DMS 273 (cell line): ENCODE measurements at regions not wholly inside any gene's neighbourhood (a gene's known extent, or its start where the extent isn't known, plus 50 kb on each side); places are given as distances from the start of the nearest gene placed in this dataset.

Source experiments
- DNase-seq: peaks from one replicate; lab custom pipeline; 2025; ENCODE audit not compliant: unreplicated experiment; lab: John Stamatoyannopoulos, UW

DNA sequence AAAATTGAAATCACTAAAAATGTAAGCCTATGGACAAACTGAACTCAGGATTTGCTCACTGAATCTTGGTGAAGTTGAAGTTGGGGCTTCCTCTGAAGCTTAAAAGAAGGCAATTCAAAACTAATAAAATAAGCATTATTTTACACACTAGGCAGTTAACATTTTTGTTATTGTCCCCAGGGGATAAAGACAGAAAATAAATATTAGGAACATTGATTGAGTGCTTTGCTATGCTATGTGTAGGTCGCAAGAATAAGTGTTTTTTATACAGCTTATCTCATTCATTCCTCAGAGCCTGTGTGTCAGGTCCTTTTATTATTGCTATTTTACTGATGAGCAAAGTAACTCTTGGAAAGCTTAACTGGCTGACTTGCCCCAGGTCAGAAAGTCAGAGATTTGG is 82.2 kb downstream of the ZNF608 start:
- DNase-seq: no peak

DNA sequence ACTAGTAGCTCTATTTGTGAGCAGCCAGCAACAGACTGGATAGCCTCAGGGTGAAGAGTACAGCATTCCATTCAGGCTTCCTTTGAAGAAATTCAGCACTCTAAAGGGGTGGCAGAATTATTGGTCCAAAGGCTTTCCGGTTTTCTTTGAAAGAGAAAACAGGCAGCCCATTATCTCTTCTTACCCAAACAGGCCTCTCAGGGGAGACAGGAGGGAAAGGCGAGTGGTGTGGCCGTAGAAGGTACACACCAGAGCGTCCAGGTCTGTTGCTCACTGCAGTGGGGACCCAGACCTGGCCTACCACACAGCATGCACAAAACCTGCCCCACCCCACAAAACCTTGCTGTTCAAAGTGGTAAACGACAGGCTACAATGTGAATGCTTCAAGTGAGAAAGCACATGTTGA is 83.3 kb downstream of the ZNF608 start:
- DNase-seq: no peak

DNA sequence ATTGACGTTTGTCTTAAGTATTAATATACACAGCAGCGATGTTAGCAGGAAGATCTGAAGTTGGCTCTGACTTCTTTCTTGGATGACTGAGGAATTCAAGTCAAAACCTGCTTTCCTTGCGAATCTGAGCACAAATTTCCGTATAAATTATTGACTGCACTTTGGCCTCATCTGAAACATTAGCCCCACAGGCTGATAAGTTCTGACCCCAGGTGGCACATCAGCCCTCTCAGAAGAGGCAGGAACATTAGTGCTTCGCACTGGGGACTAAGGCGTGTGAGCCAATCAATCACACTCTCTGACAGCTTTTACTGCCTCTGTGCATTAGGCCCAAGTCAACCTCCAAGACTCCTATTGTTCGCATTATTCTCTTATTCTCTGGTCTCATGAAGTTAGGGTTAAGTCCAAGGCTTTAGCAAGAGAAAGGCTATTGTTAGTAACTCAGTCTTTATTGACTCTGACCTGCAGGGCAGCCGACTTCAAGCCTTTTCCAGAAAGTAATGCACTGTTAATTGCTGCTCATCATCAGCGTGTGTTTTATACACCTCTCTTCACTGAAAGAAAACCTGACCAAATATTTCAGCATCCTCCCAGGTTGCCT is 84.2 kb downstream of the ZNF608 start:
- DNase-seq: peak; percentile 55

DNA sequence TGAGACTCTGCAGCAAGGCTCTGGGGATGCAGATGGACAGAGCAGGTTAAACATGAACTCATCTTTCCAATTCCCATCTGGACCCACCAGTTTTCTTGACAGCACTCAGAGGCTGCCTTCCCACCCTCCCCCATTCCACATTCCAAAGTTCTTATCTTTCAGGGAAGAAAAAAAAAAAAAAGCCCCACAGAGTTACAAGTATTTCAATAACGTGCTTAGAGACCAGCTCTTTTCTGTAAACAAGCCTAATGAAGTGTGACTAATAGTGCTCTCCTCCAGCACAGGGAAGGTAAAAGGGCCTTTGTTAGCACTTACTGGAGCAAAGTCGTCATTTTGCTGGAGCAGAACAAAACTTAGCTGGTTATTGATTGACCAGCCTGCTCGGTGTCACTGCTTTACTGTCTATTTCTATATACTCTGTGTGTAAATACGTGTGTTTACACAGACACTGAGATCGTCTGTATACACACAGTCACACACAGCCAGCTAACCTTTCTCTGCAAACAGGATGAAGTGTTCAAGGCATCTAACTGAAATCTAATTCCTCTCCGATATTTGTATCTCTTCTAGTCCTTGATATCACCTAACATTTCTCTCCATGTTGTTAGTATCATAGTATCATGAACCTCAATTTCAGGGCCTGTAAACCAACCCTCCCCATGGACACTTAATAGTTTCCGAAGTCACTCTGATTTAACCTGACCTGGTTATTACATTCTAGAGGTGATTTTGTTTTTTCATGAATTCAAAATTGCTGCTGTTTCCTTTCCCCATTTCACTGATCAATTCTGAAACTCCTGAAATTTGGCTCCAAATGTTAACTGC is 84.9 kb downstream of the ZNF608 start:
- DNase-seq: peak; percentile 88

DNA sequence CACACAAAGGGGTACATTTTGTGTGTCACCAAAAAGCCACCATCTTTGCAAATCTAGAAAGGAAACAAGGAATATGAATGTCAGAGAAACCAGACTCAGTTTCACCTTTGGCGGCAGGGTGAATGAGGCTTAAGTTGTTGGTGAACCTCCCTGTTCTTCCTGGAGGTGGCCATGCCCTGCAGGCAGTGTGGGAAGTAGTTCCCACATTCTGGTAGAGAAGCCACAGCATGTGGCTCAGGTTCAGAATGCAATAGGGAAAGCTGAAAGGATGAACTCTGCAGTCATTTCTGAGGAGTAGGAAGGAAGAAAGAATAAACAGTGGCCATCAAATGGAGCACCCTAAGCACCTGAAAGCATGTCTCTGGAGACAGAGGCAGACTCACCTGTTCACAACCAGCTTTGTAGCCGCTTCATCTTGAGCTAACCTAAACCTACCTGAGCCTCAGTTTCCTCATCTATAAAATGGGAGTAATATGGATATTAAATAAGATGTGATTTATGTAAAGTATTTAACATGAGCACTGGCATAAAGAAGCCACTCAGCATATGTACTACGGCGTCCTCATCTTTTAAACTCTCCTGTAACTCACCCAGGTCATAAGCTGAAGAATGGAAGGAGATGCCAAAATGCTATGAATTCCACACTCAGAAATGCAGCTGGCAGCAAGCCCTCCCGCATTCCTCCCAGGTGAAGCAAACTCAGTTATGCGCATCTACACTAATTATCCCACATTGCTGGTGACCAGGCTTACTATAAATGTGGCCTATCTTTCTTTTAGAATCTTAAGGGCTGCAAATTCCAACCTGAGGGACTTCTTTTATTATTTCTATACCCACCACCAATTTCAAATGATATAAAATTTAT is 86.0 kb downstream of the ZNF608 start:
- DNase-seq: peak; percentile 49

DNA sequence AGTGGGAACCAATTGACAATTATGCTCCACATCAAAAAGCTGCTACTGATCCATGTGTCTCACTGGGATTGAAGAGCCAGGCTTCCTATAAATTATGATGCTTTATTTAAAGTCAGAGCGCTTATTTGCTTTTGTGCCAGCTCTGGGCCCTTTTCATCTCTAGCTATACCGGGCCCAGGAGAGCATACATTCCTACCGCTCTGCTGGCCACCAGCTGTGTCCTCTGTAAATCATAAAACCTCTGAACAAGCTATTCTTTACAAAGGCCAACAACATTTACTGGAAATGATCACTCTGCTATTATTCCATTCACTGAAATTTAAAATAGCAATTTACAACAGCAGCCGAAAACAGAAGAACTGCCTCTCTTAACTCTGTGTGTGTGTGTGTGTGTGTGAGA is 86.6 kb downstream of the ZNF608 start:
- no peak for DNase-seq

DNA sequence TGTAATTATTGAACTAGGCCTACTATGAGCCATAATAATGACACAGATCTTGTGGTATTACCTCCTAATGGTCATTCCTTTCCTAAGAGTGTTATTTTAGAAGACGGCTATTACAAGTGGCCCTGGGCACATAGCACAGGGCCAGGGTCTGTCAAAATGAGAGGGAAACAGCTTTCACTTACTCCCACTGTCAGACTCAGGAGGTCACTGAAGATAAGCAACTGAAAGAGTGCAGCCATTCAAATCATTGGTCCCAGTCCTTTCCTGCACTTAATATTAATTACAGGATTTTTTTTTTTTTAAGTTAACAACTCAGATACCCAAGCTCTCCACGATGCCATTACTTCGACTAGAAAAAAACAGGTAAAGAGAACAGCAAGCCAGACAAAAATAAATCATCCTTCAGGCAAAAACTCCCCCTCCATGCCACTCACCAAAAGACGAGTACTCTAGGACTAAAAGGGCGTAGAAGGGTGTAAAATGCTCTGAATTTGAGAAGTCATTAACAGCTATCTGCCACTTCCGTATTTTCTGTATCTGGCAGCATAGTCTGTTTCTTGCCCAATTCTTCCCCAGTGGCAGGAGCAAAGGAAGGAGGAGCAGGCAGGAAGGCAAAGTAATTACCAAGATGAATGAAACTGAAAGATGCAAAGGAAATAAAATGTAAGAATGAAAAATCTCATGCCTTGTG is 87.4 kb downstream of the ZNF608 start:
- DNase-seq: no peak

DNA sequence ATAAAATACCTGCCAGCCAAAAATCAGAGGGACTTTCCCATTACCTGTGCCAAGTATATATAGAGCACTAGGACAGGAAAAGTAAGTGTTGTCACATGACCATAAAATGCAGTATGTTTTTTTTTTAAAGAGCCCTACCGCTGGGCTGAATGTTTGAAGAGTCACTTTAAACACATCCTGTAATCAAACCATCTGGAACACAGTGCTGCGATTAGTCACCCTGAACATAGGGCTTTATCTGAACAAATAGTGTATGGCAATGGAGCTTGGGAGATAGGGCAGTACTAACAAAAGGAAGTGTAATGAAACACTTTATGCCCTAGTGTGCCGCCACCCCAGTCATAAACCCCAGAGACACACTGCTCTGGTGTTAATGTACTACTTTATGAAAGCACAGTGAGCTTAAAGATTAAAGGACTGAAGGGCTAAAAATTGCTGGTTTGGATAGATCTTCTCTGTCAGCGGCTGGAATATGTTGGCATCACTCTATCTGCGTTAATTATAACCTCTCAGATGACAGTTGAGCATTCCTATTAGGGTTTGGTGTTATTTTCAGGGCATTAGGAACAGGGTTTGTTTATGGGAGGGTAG is 90.4 kb downstream of the ZNF608 start:
- DNase-seq: peak; percentile 89

DNA sequence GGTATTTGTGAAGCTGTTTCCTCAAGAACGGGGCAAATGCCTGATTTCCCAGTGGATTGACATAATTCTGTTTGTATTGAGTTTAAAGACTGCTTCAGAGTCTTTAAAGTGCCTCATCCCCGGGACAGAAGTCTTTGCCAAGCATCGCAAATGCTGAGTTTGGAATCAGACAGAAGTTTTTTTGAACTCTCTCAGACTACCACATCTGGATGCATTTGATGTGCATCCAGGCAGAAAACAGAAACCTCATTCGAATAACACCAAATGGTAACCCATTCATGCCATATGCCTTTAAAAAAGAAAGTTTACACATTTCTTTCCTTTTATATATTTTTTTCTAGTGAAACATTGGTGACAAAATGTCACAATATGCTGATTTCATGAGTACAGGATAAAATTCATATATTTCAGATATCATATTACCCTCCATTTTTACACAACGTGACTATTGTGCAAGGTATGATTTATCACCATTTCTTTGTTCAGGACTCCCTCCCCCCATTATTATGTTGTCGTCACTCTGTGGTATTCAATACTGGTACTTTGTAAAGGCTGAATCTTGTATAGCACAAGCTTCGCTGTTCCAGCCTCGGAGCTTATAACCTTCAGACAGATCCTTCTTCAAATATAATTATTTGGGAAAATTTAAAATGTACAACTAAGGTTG is 91.1 kb downstream of the ZNF608 start:
- peak; percentile 69 for DNase-seq

DNA sequence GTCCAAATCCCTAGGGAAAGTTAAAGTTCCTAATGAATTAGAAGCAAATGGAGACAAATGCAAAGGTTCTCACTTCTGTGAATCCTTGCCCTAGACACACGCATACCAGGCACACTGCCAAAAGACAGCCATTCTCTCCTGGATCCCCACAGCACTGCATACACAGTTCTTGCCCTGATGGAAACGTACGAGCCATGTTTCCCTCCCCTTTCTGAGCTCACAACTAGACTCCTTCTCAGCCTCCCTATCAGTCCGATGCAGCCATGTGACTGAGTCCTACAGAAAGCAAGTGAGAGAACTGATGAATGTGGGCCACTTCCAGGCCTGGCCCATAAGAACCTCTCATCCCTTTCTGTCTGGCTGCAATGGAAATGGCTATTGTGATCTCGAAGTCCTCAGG is 92.0 kb downstream of the ZNF608 start:
- DNase-seq: peak; percentile 34

DNA sequence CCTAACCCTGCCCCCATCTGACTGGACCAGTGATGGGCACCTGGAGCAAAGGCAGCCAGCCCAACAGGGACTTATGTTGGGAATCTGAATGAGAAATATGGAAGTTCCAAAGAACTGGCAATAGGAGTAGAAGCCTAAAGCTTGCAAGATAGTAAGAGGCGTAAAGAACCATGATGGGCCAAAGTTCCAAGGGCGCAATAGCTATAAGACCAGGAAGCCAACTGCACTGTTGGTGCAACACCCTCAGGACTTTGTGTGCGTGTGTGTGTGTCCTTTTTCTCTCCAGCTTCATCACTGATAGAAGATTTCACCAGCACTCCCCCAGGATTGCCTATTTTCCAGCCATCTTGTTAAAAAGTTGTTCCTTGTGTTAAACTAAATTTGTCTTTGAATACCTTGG is 92.8 kb downstream of the ZNF608 start:
- DNase-seq: no peak

DNA sequence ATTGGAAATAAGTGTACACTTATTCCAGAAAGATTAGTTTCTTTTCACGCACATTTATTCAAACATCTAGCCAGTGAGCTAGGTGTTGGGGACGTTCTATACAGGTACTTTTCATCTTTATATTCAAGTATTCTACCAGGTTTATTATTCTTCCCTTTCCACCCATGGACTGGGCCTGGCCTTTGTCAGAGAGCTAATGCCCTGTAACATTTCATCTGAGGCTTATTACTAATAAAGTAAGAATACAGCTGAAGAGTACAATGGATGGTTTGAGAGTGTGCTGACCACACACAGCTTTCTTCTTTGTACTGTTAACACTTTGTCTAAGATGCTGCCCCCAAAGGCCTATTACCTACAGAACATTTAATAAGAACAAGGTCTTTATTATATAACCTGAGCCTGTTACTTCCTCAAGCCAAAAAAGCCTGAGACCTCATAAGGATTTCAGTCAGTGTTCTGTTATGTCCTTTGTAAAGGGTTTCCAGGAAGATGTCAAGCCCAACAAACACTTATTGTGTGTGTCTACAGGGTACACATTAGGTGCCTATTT is 93.5 kb downstream of the ZNF608 start:
- DNase-seq: no peak

DNA sequence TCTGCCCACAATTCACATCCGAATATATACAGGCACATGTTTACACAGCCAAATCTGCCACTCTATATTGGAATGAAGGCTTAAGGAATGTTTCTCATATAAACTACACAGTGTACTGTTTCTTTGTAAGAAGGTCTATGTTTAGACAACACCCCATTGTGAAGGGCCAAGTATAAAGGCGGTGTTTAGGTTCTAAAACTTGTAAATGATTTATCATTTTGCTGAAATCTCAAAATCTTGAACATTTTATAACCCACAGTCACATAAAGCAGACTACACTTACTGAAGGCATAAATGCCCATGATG is 94.0 kb downstream of the ZNF608 start:
- DNase-seq: no peak

DNA sequence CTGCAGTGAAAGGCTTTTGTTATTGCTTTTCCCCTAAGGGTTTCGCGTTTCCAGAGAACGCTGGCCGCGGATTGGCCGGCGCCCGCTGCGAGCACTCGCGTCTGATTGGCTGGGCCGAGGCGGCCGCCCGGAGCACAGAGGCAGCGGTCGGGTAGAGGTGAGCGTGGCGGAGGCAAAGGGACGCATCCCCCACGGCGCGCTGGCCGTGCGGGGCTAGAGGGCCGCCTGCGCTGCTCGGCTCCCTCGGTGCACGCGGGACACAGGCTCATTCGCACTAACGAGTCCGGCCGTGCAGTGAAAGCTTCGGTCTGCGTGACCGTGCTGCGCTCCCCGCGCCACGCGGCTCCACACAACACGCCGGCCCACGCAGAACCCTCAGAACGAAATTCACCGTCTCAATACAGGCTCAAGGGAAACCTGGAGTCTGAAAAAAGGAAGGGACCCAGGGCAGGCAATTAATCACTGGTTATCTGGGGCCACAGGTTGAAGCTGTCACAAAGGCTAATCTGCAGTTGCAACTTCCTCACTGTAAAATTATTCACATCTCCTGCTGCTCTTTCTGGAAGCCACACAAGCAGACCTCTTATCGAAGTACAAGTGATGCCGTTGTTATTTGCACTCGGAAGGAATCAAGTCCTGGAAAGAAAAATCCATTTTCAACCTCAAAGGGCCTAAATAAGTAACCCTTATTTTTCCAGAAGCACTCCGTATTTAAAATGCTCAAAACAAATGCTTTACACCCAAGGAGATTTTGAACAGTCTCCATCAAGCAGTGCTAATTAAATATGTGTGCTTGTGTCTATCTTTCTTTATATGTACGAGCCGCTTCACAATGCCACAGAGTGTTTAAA is 94.6 kb downstream of the ZNF608 start:
- DNase-seq: peak; percentile 94

DNA sequence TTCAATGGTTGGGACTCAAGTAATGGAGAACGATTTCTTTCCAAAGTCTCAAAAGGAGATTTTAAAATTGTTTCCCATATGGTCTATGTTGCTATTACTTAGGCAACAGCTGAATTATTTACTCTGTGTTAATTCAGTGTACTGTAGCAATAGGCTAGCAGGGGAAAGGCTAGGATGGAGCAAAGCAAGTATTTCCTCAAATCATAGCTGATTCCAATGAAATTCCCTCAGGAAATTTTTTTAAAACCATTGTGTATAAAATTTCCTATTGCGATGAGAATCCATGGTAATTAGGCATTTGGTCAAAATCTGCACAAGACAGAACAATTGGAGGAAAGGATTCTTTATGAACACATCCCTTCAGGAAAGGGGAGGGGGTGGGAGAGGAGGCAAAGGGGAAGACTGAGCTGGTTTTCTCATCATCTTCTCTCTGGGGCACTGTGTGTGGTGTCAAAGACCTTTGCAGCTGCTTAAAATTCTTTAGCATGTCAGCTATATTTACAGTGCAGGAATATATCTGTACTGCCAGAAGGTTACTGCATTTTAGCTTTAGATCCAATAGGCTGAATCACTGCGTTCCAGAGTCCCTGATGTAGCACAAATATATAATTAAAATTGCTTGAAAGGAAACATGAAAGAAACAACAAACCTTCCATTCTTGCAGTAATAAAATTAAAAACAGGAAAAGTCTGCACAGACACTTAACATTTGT is 95.3 kb downstream of the ZNF608 start:
- peak; percentile 57 for DNase-seq

DNA sequence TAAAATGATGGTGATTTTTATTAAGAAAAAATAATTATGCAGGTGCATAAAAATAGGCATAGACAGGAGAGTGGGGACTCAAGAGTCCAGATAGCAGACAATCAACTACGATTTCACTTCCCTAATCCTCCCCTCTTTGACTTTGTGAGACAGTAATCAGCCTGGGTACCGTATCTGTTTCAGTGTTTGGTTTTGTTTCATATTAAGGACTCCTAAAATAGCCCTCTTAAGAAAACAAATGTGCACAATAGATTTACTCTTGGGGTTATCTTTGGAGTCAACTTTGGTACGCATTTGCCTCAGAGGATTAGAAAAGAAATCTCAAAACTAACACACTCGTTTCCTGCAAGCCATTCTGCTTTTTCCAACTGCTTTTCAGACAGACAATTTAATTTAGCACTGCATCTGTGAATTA is 96.3 kb downstream of the ZNF608 start:
- no peak for DNase-seq

DNA sequence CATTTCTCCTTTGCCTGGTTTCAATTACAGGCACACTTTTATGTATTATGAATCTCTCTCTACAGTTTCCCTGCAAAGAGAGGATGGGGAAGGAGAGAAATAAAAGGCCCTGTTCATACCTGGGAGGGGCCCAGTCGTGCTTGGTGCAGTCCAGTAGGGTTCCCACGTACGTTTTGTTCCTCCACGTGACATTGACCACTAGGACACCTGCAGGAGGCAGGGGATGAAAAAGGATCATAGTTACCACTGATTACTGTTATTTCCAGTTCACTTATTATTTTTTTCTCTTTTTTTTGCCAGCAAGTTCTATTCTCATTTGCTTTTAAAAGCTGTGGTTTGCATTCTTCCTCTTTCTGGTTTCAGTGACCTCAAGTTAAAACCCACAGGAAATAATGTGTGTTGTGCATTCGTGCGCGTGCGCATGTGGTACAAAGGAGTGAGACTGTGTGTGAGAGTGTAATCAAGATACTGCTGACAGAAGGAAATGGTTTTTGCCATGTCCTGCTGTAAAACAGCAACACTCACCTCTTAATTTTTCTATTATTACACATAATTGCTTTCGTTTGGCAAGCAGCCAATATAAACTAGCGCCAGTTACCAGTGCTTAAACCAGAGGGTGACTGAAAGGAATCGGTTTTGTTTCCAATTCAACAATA is 96.8 kb downstream of the ZNF608 start:
- DNase-seq: peak; percentile 75

DNA sequence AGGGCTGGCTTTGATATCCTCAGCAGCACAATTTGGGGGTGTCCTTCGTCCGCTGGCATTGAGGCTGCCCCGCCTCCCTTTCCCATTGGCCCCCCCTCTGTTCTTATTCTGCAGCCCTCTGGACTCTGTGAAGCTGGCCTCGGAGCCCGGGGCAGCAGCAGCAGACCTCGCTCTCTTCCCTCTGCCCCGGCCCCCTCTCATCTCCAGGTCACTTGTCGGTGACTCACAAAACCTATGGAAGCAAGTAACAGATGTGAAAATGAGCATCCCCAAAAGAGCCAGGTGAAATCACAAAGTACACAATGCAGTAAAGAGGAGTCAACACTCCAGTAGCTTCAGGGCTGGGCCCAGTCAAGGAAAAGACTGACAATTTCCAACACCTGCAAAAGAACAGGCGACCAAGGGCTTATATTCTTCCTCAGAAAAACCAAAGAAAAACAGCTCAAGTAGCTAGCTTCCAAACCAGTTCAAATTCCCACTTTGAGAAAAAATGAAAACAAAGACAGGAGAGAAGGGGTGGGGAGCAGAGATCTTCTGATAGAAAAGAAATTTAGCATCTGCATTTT is 97.5 kb downstream of the ZNF608 start:
- DNase-seq: no peak
